ENCODE measurements at regions not wholly inside any gene's neighbourhood (a gene's known extent, or its start where the extent isn't known, plus 50 kb on each side); places are given as distances from the start of the nearest gene placed in this dataset.

- TF ChIP-seq EZH2 (IDR thresholded peaks at IDR 0.05; ENCODE audit: borderline replicate concordance, low read depth, low read length, severe bottlenecking) (no peak), CTCF (IDR thresholded peaks at IDR 0.05; ENCODE audit: borderline replicate concordance, extremely low read depth, low read length, poor library complexity, severe bottlenecking) (no peak)
Measured at GRCh38 chr6:71698702-71699101, 187.6 kb upstream of the RIMS1 start.

Data from DND-41 (cell line).